DMS153 treated with DMSO at 0.1 percent for 48 hours (cell line): ENCODE measurements at regions not wholly inside any gene's neighbourhood (a gene's known extent, or its start where the extent isn't known, plus 50 kb on each side); places are given as distances from the start of the nearest gene placed in this dataset.

ENCODE experiments used
- DNase-seq: peaks from one replicate; lab custom pipeline; 2025; ENCODE audit not compliant: unreplicated experiment; lab: John Stamatoyannopoulos, UW

- DNase-seq, result no peak
Measured at GRCh38 chr6:91171754-91172462, 585.0 kb upstream of the MAP3K7 start.

GRCh38 chr6:91167846-91168245, 581.0 kb upstream of the MAP3K7 start:
- DNase-seq, result no peak

GRCh38 chr6:91166271-91167046, 579.6 kb upstream of the MAP3K7 start:
- no peak for DNase-seq

- DNase-seq, result no peak
Measured at GRCh38 chr6:91164105-91164504, 577.2 kb upstream of the MAP3K7 start.

GRCh38 chr6:91161246-91161645, 574.4 kb upstream of the MAP3K7 start:
- DNase-seq, result no peak

- no peak for DNase-seq
Measured at GRCh38 chr6:91155129-91155785, 568.4 kb upstream of the MAP3K7 start.

GRCh38 chr6:91152824-91153223, 566.0 kb upstream of the MAP3K7 start:
- DNase-seq, result no peak

GRCh38 chr6:91149956-91150705, 563.3 kb upstream of the MAP3K7 start:
- DNase-seq, result no peak

DNA sequence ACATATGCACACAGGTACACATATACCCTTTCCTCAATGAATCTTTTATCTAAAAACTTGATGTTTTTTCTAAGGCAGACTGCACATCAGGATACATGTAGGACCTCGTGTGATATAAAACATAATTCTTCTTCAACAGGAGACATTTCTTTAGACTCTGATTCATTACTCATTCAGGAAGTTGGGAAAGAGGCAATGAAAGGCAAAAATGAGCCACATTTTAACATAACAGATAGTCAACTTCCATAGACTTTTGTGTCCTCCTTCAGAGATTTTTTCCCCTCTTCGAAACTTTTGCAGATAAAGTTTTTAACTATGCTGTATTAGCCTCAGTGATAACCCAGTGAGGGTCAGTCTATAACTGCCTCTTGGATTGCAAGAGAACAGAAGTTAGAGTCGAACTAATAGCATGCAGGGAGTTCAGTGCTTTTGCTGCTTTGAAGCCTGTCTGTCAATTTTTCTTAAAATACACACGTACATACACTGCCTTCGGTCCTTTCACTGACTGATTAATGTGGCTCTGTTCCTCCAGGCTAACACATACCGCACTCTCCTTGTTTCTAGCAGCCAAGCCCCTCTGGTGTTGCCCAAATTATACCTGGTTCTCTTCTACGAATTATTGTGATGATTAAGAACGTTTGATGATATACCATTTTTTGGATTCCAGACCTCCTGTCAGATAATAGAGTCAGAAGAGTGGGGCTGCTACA, 562.5 kb upstream of the MAP3K7 start:
- no peak for DNase-seq

DNA sequence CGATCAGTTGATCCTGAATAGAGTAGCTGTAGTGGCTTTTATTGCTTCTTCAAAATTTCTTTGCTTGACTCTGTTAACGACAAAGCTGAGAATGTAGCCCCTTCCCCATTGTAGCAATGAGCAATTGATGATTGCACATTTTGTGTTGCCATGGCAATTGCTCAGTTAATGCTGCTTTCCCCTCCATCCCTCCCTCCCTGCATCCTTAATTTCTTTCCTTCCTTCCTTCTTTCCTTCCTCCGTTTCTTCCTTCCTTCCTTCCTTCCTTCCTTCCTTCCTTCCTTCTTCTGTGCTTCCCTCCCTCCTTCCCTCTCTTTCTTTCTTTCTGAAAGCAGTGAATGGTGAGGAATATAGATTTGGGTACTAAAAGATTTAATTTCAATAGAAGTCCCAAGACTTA, 557.3 kb upstream of the MAP3K7 start:
- DNase-seq, result no peak

GRCh38 chr6:91142154-91142553, 555.3 kb upstream of the MAP3K7 start:
- DNase-seq, result no peak

DNA sequence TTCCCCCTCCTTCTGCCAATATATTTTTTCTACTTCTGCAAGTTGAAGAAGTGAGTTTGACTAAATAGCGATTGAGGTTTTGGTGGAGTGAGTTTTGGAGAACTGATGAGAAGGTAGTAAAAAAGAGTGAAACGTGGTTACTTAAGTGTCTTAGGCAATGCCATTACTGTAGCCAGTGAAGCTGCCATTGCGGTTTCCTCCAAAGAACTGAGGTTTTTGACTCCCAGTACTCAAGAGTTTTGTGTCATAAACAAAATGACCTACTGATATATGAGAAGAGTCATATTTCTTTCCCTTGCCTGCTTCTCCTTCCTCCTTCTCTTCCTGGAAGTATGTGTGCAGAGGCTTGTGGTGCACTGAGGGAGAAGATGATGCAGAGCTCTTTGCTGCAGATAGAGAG, 554.5 kb upstream of the MAP3K7 start:
- no peak for DNase-seq

DNA sequence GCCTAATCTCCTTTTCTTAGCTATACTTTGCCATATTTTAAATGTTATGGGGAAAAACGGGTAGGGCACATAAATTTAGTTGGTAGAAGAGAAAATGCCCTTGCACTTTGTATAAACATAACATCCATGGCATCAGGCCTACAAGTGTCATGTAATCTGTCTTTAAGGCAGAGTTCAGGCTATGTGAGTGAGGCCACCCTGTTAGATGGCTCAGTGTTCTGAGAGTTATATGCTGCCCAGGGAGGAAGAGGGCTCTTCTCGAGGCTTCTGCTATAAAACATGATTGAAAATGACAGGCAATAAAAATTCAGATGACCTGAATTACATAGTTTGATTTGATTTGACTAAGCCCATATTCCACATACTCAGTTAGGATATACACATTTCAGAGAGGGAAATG, 553.6 kb upstream of the MAP3K7 start:
- no peak for DNase-seq

DNA sequence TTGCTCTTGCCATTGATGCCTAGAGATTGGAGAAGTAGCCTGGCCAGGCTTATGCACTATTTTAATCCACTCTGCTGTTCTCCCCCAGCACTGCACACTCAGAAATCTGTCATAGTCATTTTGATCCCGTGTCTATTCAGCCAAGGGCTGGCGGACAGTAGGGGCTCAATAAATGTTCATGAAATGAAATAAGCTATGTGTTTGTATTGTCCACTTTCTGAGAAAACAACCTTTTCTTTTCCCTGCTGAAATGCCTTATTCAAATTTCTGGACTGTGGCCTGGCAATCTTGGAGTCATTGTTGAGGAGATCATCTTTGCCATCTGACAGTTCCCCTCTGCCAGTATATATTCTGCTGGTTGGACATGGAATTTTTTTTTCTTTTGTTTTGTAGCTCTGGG, 550.4 kb upstream of the MAP3K7 start:
- no peak for DNase-seq

- DNase-seq, result no peak
Measured at GRCh38 chr6:91135406-91136103, 548.7 kb upstream of the MAP3K7 start.

DNA sequence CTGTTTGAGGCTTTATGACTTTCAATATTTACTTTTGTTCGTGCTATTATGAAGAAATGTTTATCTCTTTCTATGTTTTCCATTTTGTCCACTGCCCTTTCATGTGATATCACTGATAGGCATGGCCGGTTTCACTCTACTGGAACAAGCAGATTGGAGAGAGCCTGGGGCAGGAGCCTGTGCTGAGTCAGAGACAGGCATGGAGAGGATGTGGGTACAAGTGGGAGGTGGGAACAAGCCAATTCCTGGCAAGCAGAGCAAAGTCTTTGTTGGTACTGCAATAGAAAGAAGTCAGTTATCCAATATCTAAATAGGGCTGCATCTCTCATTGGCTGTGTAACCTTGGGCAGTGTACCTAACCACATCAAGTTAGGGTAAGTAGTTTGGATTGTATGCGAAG, 545.6 kb upstream of the MAP3K7 start:
- peak; percentile 13 for DNase-seq

- no peak for DNase-seq
Measured at GRCh38 chr6:91130126-91130525, 543.3 kb upstream of the MAP3K7 start.

DNA sequence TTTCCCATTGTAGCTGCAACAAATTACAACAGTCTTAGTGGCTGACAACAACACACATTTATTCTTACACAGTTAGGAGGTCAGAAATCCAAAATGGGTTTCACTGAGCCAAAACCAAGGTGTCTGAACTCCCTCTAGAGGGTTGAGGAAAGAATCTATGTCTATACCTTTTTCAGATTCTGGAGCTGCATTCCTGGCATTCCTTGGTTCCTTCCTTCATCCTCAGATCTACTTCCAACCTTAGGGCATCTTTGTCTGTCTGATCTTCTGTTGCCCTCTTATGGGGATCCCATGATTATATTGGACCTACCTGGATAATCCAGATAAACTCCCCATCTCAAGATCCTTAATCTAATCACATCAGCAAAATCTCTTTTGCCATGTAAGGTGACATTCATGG, 540.9 kb upstream of the MAP3K7 start:
- no peak for DNase-seq

DNA sequence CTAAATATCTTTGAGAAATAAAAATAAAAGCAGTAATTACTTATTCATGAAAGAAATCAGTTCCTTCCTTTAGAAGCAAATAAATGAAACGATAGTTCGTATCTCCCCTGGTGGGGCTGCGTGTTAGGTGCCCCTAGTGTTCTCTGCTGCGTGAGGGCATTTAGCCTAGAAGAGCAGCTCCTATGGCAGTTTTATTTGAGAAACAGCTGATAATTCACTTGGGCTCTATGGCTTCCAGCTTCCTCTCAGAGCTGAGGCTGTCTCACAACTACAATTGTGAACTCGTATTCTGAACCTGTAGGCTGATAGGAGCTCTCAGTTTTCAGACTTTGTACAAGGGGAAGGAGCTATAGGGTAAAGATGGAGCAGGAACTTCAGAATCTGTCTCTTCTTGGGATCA, 540.0 kb upstream of the MAP3K7 start:
- DNase-seq, result no peak

DNA sequence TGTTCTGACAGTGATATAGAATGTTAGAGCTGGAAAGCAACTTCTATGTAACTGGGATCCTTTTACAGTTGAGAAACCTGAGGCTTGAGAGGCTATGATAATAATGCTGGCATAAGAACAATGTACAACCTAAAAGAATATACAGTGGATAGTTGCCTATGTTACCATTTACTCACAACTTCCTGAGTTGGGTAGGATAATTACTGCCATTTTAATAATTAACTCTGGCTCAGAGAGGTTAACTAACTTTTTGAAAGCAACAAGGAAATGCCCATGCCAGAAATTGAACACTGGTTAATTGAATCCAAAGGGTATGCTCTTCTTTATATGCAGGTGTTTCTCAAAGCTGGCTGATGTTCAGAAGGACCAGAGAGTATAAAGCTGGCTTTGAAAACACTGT, 530.7 kb upstream of the MAP3K7 start:
- DNase-seq, result no peak
